Gastroesophageal sphincter (tissue), 4 donors: ENCODE measurements at regions not wholly inside any gene's neighbourhood (a gene's known extent, or its start where the extent isn't known, plus 50 kb on each side); places are given as distances from the start of the nearest gene placed in this dataset.
"Not testable (repeated sequence)": the region's sequence is repeated elsewhere in the genome, so short reads cannot be mapped to it uniquely, and the experiment has no call there.

ENCODE experiments used
- ATAC-seq: fragments of 150-250 bp; one replicate; pipeline ENCODE4 v1.9.1; 2016; ENCODE audit warnings: mild to moderate bottlenecking, moderate library complexity
- H3K27ac ChIP-seq, 4 donors: fragments of 200-600 bp; sonication (generic) in 3 of 4; 1 replicate in 3 of 4; 2 replicates in 1 of 4; pipeline ENCODE4 v1.5.1; 2016 to 2019
- H3K27me3 ChIP-seq: fragments of 200-600 bp; sonication (generic); one replicate; pipeline ENCODE4 v1.5.1; 2019
- H3K36me3 ChIP-seq, 2 donors: fragments of 200-600 bp; sonication (generic); one replicate each; pipeline ENCODE4 v1.5.1; 2019; ENCODE audit warnings: control low read depth in 1 of 2
- H3K4me1 ChIP-seq, 3 donors: fragments of 200-600 bp; sonication (generic); 1 replicate in 2 of 3; 2 replicates in 1 of 3; pipeline ENCODE4 v1.5.1; 2016 to 2019; ENCODE audit warnings: control low read depth in 2 of 3
- H3K4me3 ChIP-seq, 2 donors: fragments of 200-600 bp; sonication (generic); one replicate each; pipeline ENCODE4 v1.5.1; 2019; ENCODE audit warnings: mild to moderate bottlenecking in 1 of 2, moderate library complexity in 1 of 2
- H3K9me3 ChIP-seq, 3 donors: fragments of 200-600 bp; sonication (generic); one replicate each; pipeline ENCODE4 v1.5.1; 2017 to 2019; ENCODE audit warnings: control low read depth in 2 of 3
- CTCF ChIP-seq, 4 experiments: fragments of 200-600 bp in 2 of 4; fragments of 450-650 bp in 2 of 4; sonication (generic) in 1 of 4; IDR thresholded peaks; one replicate each; pipeline ENCODE4 v1.5.1; 2017 to 2019; ENCODE audit warnings: antibody characterized with exemption in 4 of 4, mild to moderate bottlenecking in 2 of 4, moderate library complexity in 2 of 4
- EP300 ChIP-seq: sonication (generic); formaldehyde crosslinking; IDR thresholded peaks from one replicate; pipeline ENCODE4 v1.6.1; 2017; ENCODE audit warnings: antibody characterized with exemption, mild to moderate bottlenecking
- POLR2A ChIP-seq, 2 donors: fragments of 450-650 bp; IDR thresholded peaks; one replicate each; pipeline ENCODE4 v1.6.1; 2017; ENCODE audit warnings: antibody characterized with exemption in 2 of 2, mild to moderate bottlenecking in 2 of 2, moderate library complexity in 1 of 2
- POLR2AphosphoS5 ChIP-seq: sonication (generic); formaldehyde crosslinking; IDR thresholded peaks from one replicate; pipeline ENCODE4 v1.6.1; 2017; ENCODE audit warnings: antibody characterized with exemption
- WGBS, 2 donors: methylation state at CpG; one replicate each; pipeline ENCODE4 v1.1.5; 2018; ENCODE audit warnings: low coverage in 1 of 2; 5-methylcytosine and 5-hydroxymethylcytosine counted together

GRCh38 chr18:1370552-1370951, 465.9 kb downstream of the ADCYAP1 start:
- Histone ChIP-seq H3K4me1 (no peaks in the 10 kb centered on the region), H3K36me3 (no peaks in the 10 kb centered on the region), H3K9me3 (no peaks in the 10 kb centered on the region), H3K27me3 (no peaks in the 10 kb centered on the region), H3K27ac (no peak overlapping the region), H3K4me3 (no peak overlapping the region)
- TF ChIP-seq POLR2A (IDR thresholded peaks at IDR 0.05) (no peak), POLR2AphosphoS5 (no peak), CTCF (IDR thresholded peaks at IDR 0.05) (no peak), EP300 (no peak)
- WGBS, 2 donors: 88 to 97% methylated on average over 6 of the region's 6 CpGs
- ATAC-seq: no peak

- Histone ChIP-seq H3K9me3 (no peaks in the 10 kb centered on the region), H3K36me3 (no peaks in the 10 kb centered on the region), H3K27me3 (no peaks in the 10 kb centered on the region), H3K27ac (no peak overlapping the region), H3K4me1 (no peaks in the 10 kb centered on the region), H3K4me3 (no peak overlapping the region)
- TF ChIP-seq CTCF (IDR thresholded peaks at IDR 0.05): no peak
- TF ChIP-seq EP300: no peak
- no peak for TF ChIP-seq POLR2AphosphoS5
- no peak for TF ChIP-seq POLR2A (IDR thresholded peaks at IDR 0.05)
- ATAC-seq: no peak
- 60 to 92% methylated on average over 1 of the region's 1 CpG for WGBS, 2 donors
Observed at GRCh38 chr18:1371724-1372123, 467.1 kb downstream of the ADCYAP1 start.

- 89% methylated on average over 3 of the region's 3 CpGs; no CpG with 5 or more reads in 1 of the 2 donors for WGBS, 2 donors
- Histone ChIP-seq H3K27ac (no peak overlapping the region), H3K4me1 (no peaks in the 10 kb centered on the region), H3K9me3 (peaks cover 0 to 43% (median 0%) of the 10 kb centered on the region in 3 donors), H3K36me3 (no peaks in the 10 kb centered on the region), H3K27me3 (no peaks in the 10 kb centered on the region), H3K4me3 (no peak overlapping the region)
- ATAC-seq: no peak
- TF ChIP-seq POLR2AphosphoS5 (no peak), POLR2A (IDR thresholded peaks at IDR 0.05) (no peak), CTCF (IDR thresholded peaks at IDR 0.05) (no peak), EP300 (no peak)
Observed at GRCh38 chr18:1383465-1383864, 478.8 kb downstream of the ADCYAP1 start.

- not testable (repeated sequence) for H3K27me3 ChIP-seq, H3K4me3 ChIP-seq, H3K27ac ChIP-seq, H3K4me1 ChIP-seq, ATAC-seq, H3K36me3 ChIP-seq
- H3K9me3 ChIP-seq: peaks cover 0 to 35% (median 0%) of the 10 kb centered on the region in 3 donors
Observed at GRCh38 chr18:1388468-1388867, 483.8 kb downstream of the ADCYAP1 start.

- WGBS, 2 donors: 58% methylated on average over 2 to 3 of the region's 3 CpGs
- no peaks in the 10 kb centered on the region for H3K27me3 ChIP-seq
- no peaks in the 10 kb centered on the region for H3K36me3 ChIP-seq
- H3K4me3 ChIP-seq: no peak overlapping the region
- H3K9me3 ChIP-seq: peaks cover 0 to 16% (median 0%) of the 10 kb centered on the region in 3 donors
- H3K4me1 ChIP-seq: no peaks in the 10 kb centered on the region
- TF ChIP-seq CTCF (IDR thresholded peaks at IDR 0.05) (no peak), EP300 (no peak), POLR2A (IDR thresholded peaks at IDR 0.05) (no peak), POLR2AphosphoS5 (no peak)
- no peak for ATAC-seq
- no peak overlapping the region for H3K27ac ChIP-seq
Observed at GRCh38 chr18:1392046-1392445, 487.4 kb downstream of the ADCYAP1 start.
